K562 (cell line): ENCODE measurements at regions not wholly inside any gene's neighbourhood (a gene's known extent, or its start where the extent isn't known, plus 50 kb on each side); places are given as distances from the start of the nearest gene placed in this dataset.

Source experiments
- ATAC-seq: fragments of 200-7000 bp; cut with Tn5 transposase; 3 replicates; pipeline ENCODE4 v1.9.1; 2020; ENCODE audit warnings: moderate library complexity
- BruUV-seq: library from RNA; stranded (reverse); fragments of 400-500 nt; replicated peaks from 2 replicates; lab custom pipeline; 2021; lab: Mats Ljungman, UMichigan
- CTCF ChIA-PET: fragments of 300-600 bp; formaldehyde crosslinking; extraction: SDS; loops from one replicate; lab custom pipeline; 2021; ENCODE audit warnings: low intra/inter-chr PET ratio; lab: Yijun Ruan, JAX
- POLR2A ChIA-PET: fragments of 300-600, 350-650 bp; sonication (Branson Sonifier 250); formaldehyde crosslinking; extraction: SDS; loops from one replicate; lab custom pipeline; 2021; ENCODE audit warnings: antibody characterized with exemption, inconsistent platforms; lab: Yijun Ruan, JAX
- DNase-seq, 4 experiments: peaks; one replicate each; pipeline versions ENCODE4 v3.0.0 to v3.0.0-alpha.2; 2011 to 2018; ENCODE audit warnings: low spot score in 3 of 4, mixed read lengths in 3 of 4; ENCODE audit errors: extremely low read depth in 1 of 4
- FAIRE-seq: peaks from 2 replicates; lab custom pipeline; 2011; peaks lifted over from hg19 to GRCh38; lab: Jason Lieb, UNC
- H2AFZ ChIP-seq: 2 replicates; pipeline ENCODE4 v1.6.0; 2011; ENCODE audit warnings: low read depth, low read length, control low read depth, inconsistent platforms
- H3K27ac ChIP-seq: fragments of 200-600 bp; 3 replicates; pipeline ENCODE4 v1.8.0; 2011; ENCODE audit warnings: low read depth, mild to moderate bottlenecking, control low read depth, inconsistent platforms, low read length, moderate library complexity, mixed read lengths; ENCODE audit errors: extremely low read depth
- H3K27me3 ChIP-seq, 2 experiments: fragments of 300-600 bp in 1 of 2; 2 replicates in 1 of 2; 3 replicates in 1 of 2; pipeline versions ENCODE4 v1.6.0 to v1.8.0; 2011; ENCODE audit warnings: inconsistent platforms in 2 of 2, low read length in 2 of 2, mild to moderate bottlenecking in 1 of 2, mixed read lengths in 1 of 2, moderate library complexity in 1 of 2; ENCODE audit not compliant: control insufficient read depth in 2 of 2, insufficient read depth in 2 of 2
- H3K36me3 ChIP-seq: fragments of 300-600 bp; 3 replicates; pipeline ENCODE4 v1.8.0; 2011; ENCODE audit warnings: mild to moderate bottlenecking, low read length, inconsistent platforms; ENCODE audit not compliant: control insufficient read depth, insufficient read depth
- H3K4me1 ChIP-seq, 2 experiments: fragments of 200-600 bp in 1 of 2; replicated peaks in 1 of 2; 2 replicates in 1 of 2; 3 replicates in 1 of 2; pipeline versions ENCODE4 v1.5.1 to v1.8.0; 2011; ENCODE audit warnings: inconsistent platforms in 2 of 2, low read length in 2 of 2, mild to moderate bottlenecking in 1 of 2, mixed read lengths in 1 of 2, moderate library complexity in 1 of 2; ENCODE audit not compliant: control insufficient read depth in 2 of 2, insufficient read depth in 2 of 2
- H3K4me2 ChIP-seq: 2 replicates; pipeline ENCODE4 v1.6.1; 2011; ENCODE audit warnings: low read length, control low read depth, inconsistent platforms, mixed read lengths; ENCODE audit not compliant: insufficient read depth
- H3K4me3 ChIP-seq: fragments of 200-600 bp; sonication (generic), shearing (Covaris generic); 2 replicates; pipeline ENCODE4 v1.5.1; 2016; ENCODE audit warnings: control low read depth, inconsistent platforms
- H3K79me2 ChIP-seq: fragments of 200-600 bp; 3 replicates; pipeline ENCODE4 v1.8.0; 2011; ENCODE audit warnings: low read length, inconsistent platforms; ENCODE audit not compliant: control insufficient read depth, insufficient read depth
- H3K9ac ChIP-seq, 2 experiments: 2 replicates each; pipeline versions ENCODE4 v1.6.0 to v1.6.1; 2011; ENCODE audit warnings: low read depth in 2 of 2, low read length in 2 of 2, control low read depth in 1 of 2, inconsistent platforms in 1 of 2, mild to moderate bottlenecking in 1 of 2, mixed read lengths in 1 of 2; ENCODE audit not compliant: insufficient read depth in 1 of 2
- H3K9me1 ChIP-seq: one replicate; pipeline ENCODE4 v1.6.0; 2011; ENCODE audit warnings: inconsistent platforms, mild to moderate bottlenecking, low read length, moderate library complexity; ENCODE audit not compliant: control insufficient read depth, insufficient read depth
- H3K9me3 ChIP-seq: replicated peaks from 2 replicates; pipeline ENCODE4 v1.5.1; 2011; ENCODE audit warnings: low read depth, low read length, inconsistent platforms; ENCODE audit not compliant: control insufficient read depth, insufficient read depth
- H4K20me1 ChIP-seq: replicated peaks from 2 replicates; pipeline ENCODE4 v1.6.1; 2011; ENCODE audit warnings: low read length, inconsistent platforms, mixed read lengths; ENCODE audit not compliant: control insufficient read depth, insufficient read depth
- CHD1 ChIP-seq: fragments of 200-600 bp; sonication (generic); IDR thresholded peaks from one replicate; pipeline ENCODE4 v1.6.1; 2012; ENCODE audit warnings: mild to moderate bottlenecking, moderate library complexity, low read length, inconsistent platforms
- IRF1 ChIP-seq: sonication (generic); formaldehyde crosslinking; IDR thresholded peaks from 2 replicates; pipeline ENCODE4 v1.8.0; 2022; ENCODE audit warnings: missing genetic modification reagents, mild to moderate bottlenecking, borderline replicate concordance
- MECOM ChIP-seq: fragments of 250-450 bp; sonication (Bioruptor Pico); IDR thresholded peaks from 2 replicates; pipeline ENCODE4 v1.8.0; 2022; ENCODE audit warnings: inconsistent platforms
- NCOA4 ChIP-seq: fragments of 450-650 bp; IDR thresholded peaks from 2 replicates; pipeline ENCODE4 v1.6.1; 2018; ENCODE audit warnings: mild to moderate bottlenecking; ENCODE audit not compliant: partially characterized antibody
- NR2C1 ChIP-seq, 2 experiments: fragments of 450-650 bp; IDR thresholded peaks; 2 replicates each; pipeline ENCODE4 v1.6.1; 2017; ENCODE audit warnings: mild to moderate bottlenecking in 2 of 2, antibody characterized with exemption in 1 of 2, inconsistent platforms in 1 of 2, missing compliant biosample characterization in 1 of 2, missing genetic modification characterization in 1 of 2
- PBX2 ChIP-seq, 2 experiments: IDR thresholded peaks in 1 of 2; conservative IDR thresholded peaks in 1 of 2; 2 replicates each; pipeline ENCODE4 v1.6.1; 2016; ENCODE audit warnings: low read depth in 2 of 2, mild to moderate bottlenecking in 1 of 2, missing compliant biosample characterization in 1 of 2, missing genetic modification characterization in 1 of 2, moderate library complexity in 1 of 2
- PHTF2 ChIP-seq: fragments of 250-450 bp; sonication (Bioruptor Pico); IDR thresholded peaks from 2 replicates; pipeline ENCODE4 v1.5.0; 2021; ENCODE audit warnings: mild to moderate bottlenecking
- PTTG1 ChIP-seq: fragments of 450-650 bp; IDR thresholded peaks from 2 replicates; pipeline ENCODE4 v1.6.1; 2016; ENCODE audit warnings: low read depth, mild to moderate bottlenecking, missing genetic modification characterization, missing compliant biosample characterization
- THRAP3 ChIP-seq: fragments of 450-650 bp; IDR thresholded peaks from 2 replicates; pipeline ENCODE4 v1.6.1; 2016; ENCODE audit warnings: mild to moderate bottlenecking, inconsistent platforms, borderline replicate concordance
- TRIM28 ChIP-seq: fragments of 450-650 bp; IDR thresholded peaks from 2 replicates; pipeline ENCODE4 v1.6.1; 2017
- ZNF707 ChIP-seq: fragments of 250-450 bp; sonication (Bioruptor Pico); conservative IDR thresholded peaks from 2 replicates; pipeline ENCODE4 v1.8.0; 2022; ENCODE audit warnings: inconsistent platforms, mild to moderate bottlenecking, moderate library complexity
- WGBS: fragments of 100-300 bp; shearing (Covaris generic); methylation state at CpG from one replicate; pipeline ENCODE4 v1.1.6; 2016; ENCODE audit warnings: low coverage, mixed read lengths; ENCODE audit not compliant: insufficient coverage; ENCODE audit errors: missing lambda C conversion rate; 5-methylcytosine and 5-hydroxymethylcytosine counted together
- in situ Hi-C: fragments of 300-500 bp; cut with MboI; formaldehyde crosslinking; loops from 4 replicates; pipeline ENCODE4 v1.15.0; 2018; ENCODE audit warnings: inconsistent platforms, mixed read lengths
- intact Hi-C: fragments of 100-400 bp; cut with micrococcal nuclease; formaldehyde crosslinking; loops from 2 replicates; pipeline ENCODE4 v1.14.2; 2022
- TF ChIP-seq, protein P1 (sequence below): fragments of 450-650 bp; IDR thresholded peaks from 2 replicates; pipeline ENCODE4 v1.6.1; 2016; ENCODE audit warnings: mild to moderate bottlenecking
- TF ChIP-seq, protein P2 (sequence below): fragments of 200-400 bp; formaldehyde crosslinking; IDR thresholded peaks from 2 replicates; pipeline ENCODE4 v1.6.1; 2017; ENCODE audit warnings: mild to moderate bottlenecking, low read depth, low read length, moderate library complexity

- WGBS = 0% methylated on average over 2 of the region's 2 CpGs
- H3K4me2 ChIP-seq = no peak overlapping the region
- ChIA-PET CTCF (no interaction called here), POLR2A (no interaction called here)
- H3K4me1 ChIP-seq = no peaks in the 10 kb centered on the region
- H3K36me3 ChIP-seq = no peaks in the 10 kb centered on the region
- no peaks in the 10 kb centered on the region for H3K9me1 ChIP-seq
- H3K27ac ChIP-seq = no peak overlapping the region
- no peaks in the 10 kb centered on the region for H3K9me3 ChIP-seq
- H3K79me2 ChIP-seq = no peaks in the 10 kb centered on the region
- no peak overlapping the region for H3K9ac ChIP-seq
- intact Hi-C loops (no loop called here), in situ Hi-C loops (no loop called here)
- no peaks in the 10 kb centered on the region for H3K27me3 ChIP-seq
- ATAC-seq (no peak), FAIRE-seq (no peak), DNase-seq (no peak)
- H4K20me1 ChIP-seq = no peaks in the 10 kb centered on the region
- BruUV-seq = no TSS peak
- no peak overlapping the region for H3K4me3 ChIP-seq
- no peak overlapping the region for H2AFZ ChIP-seq
- TF ChIP-seq PTTG1 (tag) (no peak), IRF1 (CRISPR knock-in tag) (no peak), NR2C1 (IDR thresholded peaks at IDR 0.05) (no peak), NR2C1 (tag; IDR thresholded peaks at IDR 0.05) (no peak), CHD1 (no peak), NCOA4 (no peak), TRIM28 (no peak), PHTF2 (CRISPR knock-in tag) (no peak), THRAP3 (no peak), PBX2 (CRISPR knock-in tag; IDR thresholded peaks at IDR 0.05; ENCODE audit: low read depth) (no peak), PBX2 (tag; conservative IDR thresholded peaks at IDR 0.05; ENCODE audit: low read depth) (no peak), MECOM (CRISPR knock-in tag) (no peak), ZNF707 (CRISPR knock-in tag) (no peak)
- TF ChIP-seq, protein P1, sequence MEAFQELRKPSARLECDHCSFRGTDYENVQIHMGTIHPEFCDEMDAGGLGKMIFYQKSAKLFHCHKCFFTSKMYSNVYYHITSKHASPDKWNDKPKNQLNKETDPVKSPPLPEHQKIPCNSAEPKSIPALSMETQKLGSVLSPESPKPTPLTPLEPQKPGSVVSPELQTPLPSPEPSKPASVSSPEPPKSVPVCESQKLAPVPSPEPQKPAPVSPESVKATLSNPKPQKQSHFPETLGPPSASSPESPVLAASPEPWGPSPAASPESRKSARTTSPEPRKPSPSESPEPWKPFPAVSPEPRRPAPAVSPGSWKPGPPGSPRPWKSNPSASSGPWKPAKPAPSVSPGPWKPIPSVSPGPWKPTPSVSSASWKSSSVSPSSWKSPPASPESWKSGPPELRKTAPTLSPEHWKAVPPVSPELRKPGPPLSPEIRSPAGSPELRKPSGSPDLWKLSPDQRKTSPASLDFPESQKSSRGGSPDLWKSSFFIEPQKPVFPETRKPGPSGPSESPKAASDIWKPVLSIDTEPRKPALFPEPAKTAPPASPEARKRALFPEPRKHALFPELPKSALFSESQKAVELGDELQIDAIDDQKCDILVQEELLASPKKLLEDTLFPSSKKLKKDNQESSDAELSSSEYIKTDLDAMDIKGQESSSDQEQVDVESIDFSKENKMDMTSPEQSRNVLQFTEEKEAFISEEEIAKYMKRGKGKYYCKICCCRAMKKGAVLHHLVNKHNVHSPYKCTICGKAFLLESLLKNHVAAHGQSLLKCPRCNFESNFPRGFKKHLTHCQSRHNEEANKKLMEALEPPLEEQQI = no peak
- TF ChIP-seq, protein P2, sequence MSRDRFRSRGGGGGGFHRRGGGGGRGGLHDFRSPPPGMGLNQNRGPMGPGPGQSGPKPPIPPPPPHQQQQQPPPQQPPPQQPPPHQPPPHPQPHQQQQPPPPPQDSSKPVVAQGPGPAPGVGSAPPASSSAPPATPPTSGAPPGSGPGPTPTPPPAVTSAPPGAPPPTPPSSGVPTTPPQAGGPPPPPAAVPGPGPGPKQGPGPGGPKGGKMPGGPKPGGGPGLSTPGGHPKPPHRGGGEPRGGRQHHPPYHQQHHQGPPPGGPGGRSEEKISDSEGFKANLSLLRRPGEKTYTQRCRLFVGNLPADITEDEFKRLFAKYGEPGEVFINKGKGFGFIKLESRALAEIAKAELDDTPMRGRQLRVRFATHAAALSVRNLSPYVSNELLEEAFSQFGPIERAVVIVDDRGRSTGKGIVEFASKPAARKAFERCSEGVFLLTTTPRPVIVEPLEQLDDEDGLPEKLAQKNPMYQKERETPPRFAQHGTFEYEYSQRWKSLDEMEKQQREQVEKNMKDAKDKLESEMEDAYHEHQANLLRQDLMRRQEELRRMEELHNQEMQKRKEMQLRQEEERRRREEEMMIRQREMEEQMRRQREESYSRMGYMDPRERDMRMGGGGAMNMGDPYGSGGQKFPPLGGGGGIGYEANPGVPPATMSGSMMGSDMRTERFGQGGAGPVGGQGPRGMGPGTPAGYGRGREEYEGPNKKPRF = no peak
Observed at GRCh38 chr4:132998585-132999230, 150.4 kb upstream of the PCDH10 start.
